K562 (cell line): ENCODE measurements at regions not wholly inside any gene's neighbourhood (a gene's known extent, or its start where the extent isn't known, plus 50 kb on each side); places are given as distances from the start of the nearest gene placed in this dataset.

Source experiments
- ATAC-seq: fragments of 200-7000 bp; cut with Tn5 transposase; 3 replicates; pipeline ENCODE4 v1.9.1; 2020; ENCODE audit warnings: moderate library complexity
- BruUV-seq: library from RNA; stranded (reverse); fragments of 400-500 nt; replicated peaks from 2 replicates; lab custom pipeline; 2021; lab: Mats Ljungman, UMichigan
- CTCF ChIA-PET: fragments of 300-600 bp; formaldehyde crosslinking; extraction: SDS; loops from one replicate; lab custom pipeline; 2021; ENCODE audit warnings: low intra/inter-chr PET ratio; lab: Yijun Ruan, JAX
- POLR2A ChIA-PET: fragments of 300-600, 350-650 bp; sonication (Branson Sonifier 250); formaldehyde crosslinking; extraction: SDS; loops from one replicate; lab custom pipeline; 2021; ENCODE audit warnings: antibody characterized with exemption, inconsistent platforms; lab: Yijun Ruan, JAX
- DNase-seq, 4 experiments: peaks; one replicate each; pipeline versions ENCODE4 v3.0.0 to v3.0.0-alpha.2; 2011 to 2018; ENCODE audit warnings: low spot score in 3 of 4, mixed read lengths in 3 of 4; ENCODE audit errors: extremely low read depth in 1 of 4
- FAIRE-seq: peaks from 2 replicates; lab custom pipeline; 2011; peaks lifted over from hg19 to GRCh38; lab: Jason Lieb, UNC
- H2AFZ ChIP-seq: 2 replicates; pipeline ENCODE4 v1.6.0; 2011; ENCODE audit warnings: low read depth, low read length, control low read depth, inconsistent platforms
- H3K27ac ChIP-seq: fragments of 200-600 bp; 3 replicates; pipeline ENCODE4 v1.8.0; 2011; ENCODE audit warnings: low read depth, mild to moderate bottlenecking, control low read depth, inconsistent platforms, low read length, moderate library complexity, mixed read lengths; ENCODE audit errors: extremely low read depth
- H3K27me3 ChIP-seq, 2 experiments: fragments of 300-600 bp in 1 of 2; 2 replicates in 1 of 2; 3 replicates in 1 of 2; pipeline versions ENCODE4 v1.6.0 to v1.8.0; 2011; ENCODE audit warnings: inconsistent platforms in 2 of 2, low read length in 2 of 2, mild to moderate bottlenecking in 1 of 2, mixed read lengths in 1 of 2, moderate library complexity in 1 of 2; ENCODE audit not compliant: control insufficient read depth in 2 of 2, insufficient read depth in 2 of 2
- H3K36me3 ChIP-seq: fragments of 300-600 bp; 3 replicates; pipeline ENCODE4 v1.8.0; 2011; ENCODE audit warnings: mild to moderate bottlenecking, low read length, inconsistent platforms; ENCODE audit not compliant: control insufficient read depth, insufficient read depth
- H3K4me1 ChIP-seq, 2 experiments: fragments of 200-600 bp in 1 of 2; replicated peaks in 1 of 2; 2 replicates in 1 of 2; 3 replicates in 1 of 2; pipeline versions ENCODE4 v1.5.1 to v1.8.0; 2011; ENCODE audit warnings: inconsistent platforms in 2 of 2, low read length in 2 of 2, mild to moderate bottlenecking in 1 of 2, mixed read lengths in 1 of 2, moderate library complexity in 1 of 2; ENCODE audit not compliant: control insufficient read depth in 2 of 2, insufficient read depth in 2 of 2
- H3K4me2 ChIP-seq: 2 replicates; pipeline ENCODE4 v1.6.1; 2011; ENCODE audit warnings: low read length, control low read depth, inconsistent platforms, mixed read lengths; ENCODE audit not compliant: insufficient read depth
- H3K4me3 ChIP-seq: fragments of 200-600 bp; sonication (generic), shearing (Covaris generic); 2 replicates; pipeline ENCODE4 v1.5.1; 2016; ENCODE audit warnings: control low read depth, inconsistent platforms
- H3K79me2 ChIP-seq: fragments of 200-600 bp; 3 replicates; pipeline ENCODE4 v1.8.0; 2011; ENCODE audit warnings: low read length, inconsistent platforms; ENCODE audit not compliant: control insufficient read depth, insufficient read depth
- H3K9ac ChIP-seq, 2 experiments: 2 replicates each; pipeline versions ENCODE4 v1.6.0 to v1.6.1; 2011; ENCODE audit warnings: low read depth in 2 of 2, low read length in 2 of 2, control low read depth in 1 of 2, inconsistent platforms in 1 of 2, mild to moderate bottlenecking in 1 of 2, mixed read lengths in 1 of 2; ENCODE audit not compliant: insufficient read depth in 1 of 2
- H3K9me1 ChIP-seq: one replicate; pipeline ENCODE4 v1.6.0; 2011; ENCODE audit warnings: inconsistent platforms, mild to moderate bottlenecking, low read length, moderate library complexity; ENCODE audit not compliant: control insufficient read depth, insufficient read depth
- H3K9me3 ChIP-seq: replicated peaks from 2 replicates; pipeline ENCODE4 v1.5.1; 2011; ENCODE audit warnings: low read depth, low read length, inconsistent platforms; ENCODE audit not compliant: control insufficient read depth, insufficient read depth
- H4K20me1 ChIP-seq: replicated peaks from 2 replicates; pipeline ENCODE4 v1.6.1; 2011; ENCODE audit warnings: low read length, inconsistent platforms, mixed read lengths; ENCODE audit not compliant: control insufficient read depth, insufficient read depth
- BRF1 ChIP-seq: IDR thresholded peaks from 3 replicates; pipeline ENCODE4 v1.6.1; 2011; ENCODE audit warnings: borderline replicate concordance, mild to moderate bottlenecking; ENCODE audit not compliant: insufficient read length; ENCODE audit errors: extremely low read depth
- CHAMP1 ChIP-seq: fragments of 450-650 bp; IDR thresholded peaks from 2 replicates; pipeline ENCODE4 v1.6.1; 2016; ENCODE audit warnings: mild to moderate bottlenecking
- ELK1 ChIP-seq: sonication (generic); formaldehyde crosslinking; IDR thresholded peaks from 2 replicates; pipeline ENCODE4 v1.8.1; 2022; ENCODE audit warnings: missing genetic modification reagents
- FOXJ3 ChIP-seq: sonication (generic); formaldehyde crosslinking; IDR thresholded peaks from 2 replicates; pipeline ENCODE4 v1.4.0; 2020; ENCODE audit warnings: mild to moderate bottlenecking, missing genetic modification reagents
- JUN ChIP-seq, 2 experiments: sonication (generic) in 1 of 2; formaldehyde crosslinking in 1 of 2; IDR thresholded peaks; 2 replicates each; pipeline versions ENCODE4 v1.6.1 to v1.8.0; 2012 to 2022; ENCODE audit warnings: borderline replicate concordance in 2 of 2, mild to moderate bottlenecking in 2 of 2, improper control_type of control experiment in 1 of 2, low read depth in 1 of 2, low read length in 1 of 2, missing genetic modification reagents in 1 of 2
- MAFF ChIP-seq: IDR thresholded peaks from 2 replicates; pipeline ENCODE4 v1.6.1; 2012; ENCODE audit warnings: low read length, improper control_type of control experiment
- POLR2AphosphoS5 ChIP-seq: IDR thresholded peaks from 2 replicates; pipeline ENCODE4 v1.6.1; 2011; ENCODE audit warnings: mild to moderate bottlenecking, low read depth, low read length, moderate library complexity; ENCODE audit not compliant: control insufficient read depth, insufficient read depth
- TAL1 ChIP-seq: fragments of 450-650 bp; IDR thresholded peaks from 2 replicates; pipeline ENCODE4 v1.6.1; 2016; ENCODE audit warnings: mild to moderate bottlenecking
- TEAD2 ChIP-seq: fragments of 450-650 bp; IDR thresholded peaks from 2 replicates; pipeline ENCODE4 v1.6.1; 2016; ENCODE audit warnings: missing genetic modification characterization, control low read depth, missing compliant biosample characterization
- XRCC4 ChIP-seq: IDR thresholded peaks from one replicate; pipeline ENCODE4 v1.6.1; 2011; ENCODE audit not compliant: insufficient read depth, insufficient read length; ENCODE audit errors: extremely low read depth
- YBX1 ChIP-seq: fragments of 450-650 bp; IDR thresholded peaks from 2 replicates; pipeline ENCODE4 v1.7.1; 2016; ENCODE audit warnings: mild to moderate bottlenecking
- ZFP30 ChIP-seq: fragments of 250-450 bp; sonication (Bioruptor Pico); IDR thresholded peaks from 2 replicates; pipeline ENCODE4 v1.8.0; 2022; ENCODE audit warnings: moderate library complexity, mild to moderate bottlenecking, inconsistent platforms, borderline replicate concordance
- ZZZ3 ChIP-seq: fragments of 450-650 bp; IDR thresholded peaks from 2 replicates; pipeline ENCODE4 v1.6.1; 2016; ENCODE audit warnings: antibody characterized with exemption, mild to moderate bottlenecking, moderate library complexity
- WGBS: fragments of 100-300 bp; shearing (Covaris generic); methylation state at CpG from one replicate; pipeline ENCODE4 v1.1.6; 2016; ENCODE audit warnings: low coverage, mixed read lengths; ENCODE audit not compliant: insufficient coverage; ENCODE audit errors: missing lambda C conversion rate; 5-methylcytosine and 5-hydroxymethylcytosine counted together
- in situ Hi-C: fragments of 300-500 bp; cut with MboI; formaldehyde crosslinking; loops from 4 replicates; pipeline ENCODE4 v1.15.0; 2018; ENCODE audit warnings: inconsistent platforms, mixed read lengths
- intact Hi-C: fragments of 100-400 bp; cut with micrococcal nuclease; formaldehyde crosslinking; loops from 2 replicates; pipeline ENCODE4 v1.14.2; 2022
- TF ChIP-seq, protein P1 (sequence below): sonication (generic); formaldehyde crosslinking; IDR thresholded peaks from 2 replicates; pipeline ENCODE4 v1.8.1; 2023; ENCODE audit warnings: mild to moderate bottlenecking, missing genetic modification reagents
- TF ChIP-seq, protein P2 (sequence below): fragments of 250-450 bp; sonication (Bioruptor Pico); IDR thresholded peaks from 2 replicates; pipeline ENCODE4 v1.6.1; 2021; ENCODE audit warnings: mild to moderate bottlenecking
- TF ChIP-seq, protein P3 (sequence below): fragments of 250-450 bp; sonication (Bioruptor Pico); IDR thresholded peaks from 2 replicates; pipeline ENCODE4 v1.8.0; 2021; ENCODE audit warnings: borderline replicate concordance, mild to moderate bottlenecking, moderate library complexity; ENCODE audit not compliant: poor library complexity, severe bottlenecking

- TF ChIP-seq MAFF (no peak), FOXJ3 (no peak), TAL1 (no peak), TEAD2 (tag) (no peak), ELK1 (CRISPR knock-in tag) (no peak), XRCC4 (no peak), CHAMP1 (no peak), JUN (IDR thresholded peaks at IDR 0.05; ENCODE audit: borderline replicate concordance, low read depth, low read length) (no peak), JUN (CRISPR knock-in tag; IDR thresholded peaks at IDR 0.05; ENCODE audit: borderline replicate concordance) (no peak)
Observed at GRCh38 chr20:56885521-56885920, 256.4 kb downstream of the TFAP2C start (continued).

GRCh38 chr20:56890011-56890410 lies 260.9 kb downstream of the TFAP2C start:
- Histone ChIP-seq H3K9me3 (no peaks in the 10 kb centered on the region), H3K4me1 (no peaks in the 10 kb centered on the region), H3K4me3 (no peak overlapping the region), H3K27ac (no peak overlapping the region), H3K9me1 (no peaks in the 10 kb centered on the region), H3K27me3 (peaks cover 0 to 25% of the 10 kb centered on the region in 2 experiments; a peak in 3 of 5 replicates), H3K79me2 (no peaks in the 10 kb centered on the region), H4K20me1 (no peaks in the 10 kb centered on the region), H3K4me2 (no peak overlapping the region), H2AFZ (no peak overlapping the region), H3K36me3 (no peaks in the 10 kb centered on the region), H3K9ac (no peak overlapping the region)
- POLR2A ChIA-PET = no interaction called here
- ATAC-seq (no peak), FAIRE-seq (no peak), DNase-seq (no peak)
- 9% methylated on average over 11 of the region's 11 CpGs for WGBS
- in situ Hi-C loops (no loop called here), intact Hi-C loops (no loop called here)
- BruUV-seq = no TSS peak
- CTCF ChIA-PET = no interaction called here
- TF ChIP-seq, protein P1, sequence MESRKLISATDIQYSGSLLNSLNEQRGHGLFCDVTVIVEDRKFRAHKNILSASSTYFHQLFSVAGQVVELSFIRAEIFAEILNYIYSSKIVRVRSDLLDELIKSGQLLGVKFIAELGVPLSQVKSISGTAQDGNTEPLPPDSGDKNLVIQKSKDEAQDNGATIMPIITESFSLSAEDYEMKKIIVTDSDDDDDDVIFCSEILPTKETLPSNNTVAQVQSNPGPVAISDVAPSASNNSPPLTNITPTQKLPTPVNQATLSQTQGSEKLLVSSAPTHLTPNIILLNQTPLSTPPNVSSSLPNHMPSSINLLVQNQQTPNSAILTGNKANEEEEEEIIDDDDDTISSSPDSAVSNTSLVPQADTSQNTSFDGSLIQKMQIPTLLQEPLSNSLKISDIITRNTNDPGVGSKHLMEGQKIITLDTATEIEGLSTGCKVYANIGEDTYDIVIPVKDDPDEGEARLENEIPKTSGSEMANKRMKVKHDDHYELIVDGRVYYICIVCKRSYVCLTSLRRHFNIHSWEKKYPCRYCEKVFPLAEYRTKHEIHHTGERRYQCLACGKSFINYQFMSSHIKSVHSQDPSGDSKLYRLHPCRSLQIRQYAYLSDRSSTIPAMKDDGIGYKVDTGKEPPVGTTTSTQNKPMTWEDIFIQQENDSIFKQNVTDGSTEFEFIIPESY (CRISPR knock-in tag) = no peak
- TF ChIP-seq, protein P2, sequence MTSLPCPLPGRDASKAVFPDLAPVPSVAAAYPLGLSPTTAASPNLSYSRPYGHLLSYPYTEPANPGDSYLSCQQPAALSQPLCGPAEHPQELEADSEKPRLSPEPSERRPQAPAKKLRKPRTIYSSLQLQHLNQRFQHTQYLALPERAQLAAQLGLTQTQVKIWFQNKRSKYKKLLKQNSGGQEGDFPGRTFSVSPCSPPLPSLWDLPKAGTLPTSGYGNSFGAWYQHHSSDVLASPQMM (CRISPR knock-in tag) = no peak
- TF ChIP-seq POLR2AphosphoS5 = no peak
- no peak for TF ChIP-seq YBX1
- TF ChIP-seq, protein P3, sequence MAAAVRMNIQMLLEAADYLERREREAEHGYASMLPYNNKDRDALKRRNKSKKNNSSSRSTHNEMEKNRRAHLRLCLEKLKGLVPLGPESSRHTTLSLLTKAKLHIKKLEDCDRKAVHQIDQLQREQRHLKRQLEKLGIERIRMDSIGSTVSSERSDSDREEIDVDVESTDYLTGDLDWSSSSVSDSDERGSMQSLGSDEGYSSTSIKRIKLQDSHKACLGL (CRISPR knock-in tag) = no peak
- TF ChIP-seq BRF1 = no peak
- TF ChIP-seq ZZZ3 = no peak
- no peak for TF ChIP-seq ZFP30 (CRISPR knock-in tag)
